Fibroblast of mammary gland (primary cell): ENCODE measurements at regions not wholly inside any gene's neighbourhood (a gene's known extent, or its start where the extent isn't known, plus 50 kb on each side); places are given as distances from the start of the nearest gene placed in this dataset.

Experiments
- DNase-seq: peaks from one replicate; pipeline ENCODE4 v3.0.0-alpha.2; 2010; ENCODE audit warnings: low read depth
- H3K4me3 ChIP-seq: 2 replicates; pipeline ENCODE4 v1.5.1; 2011; ENCODE audit warnings: low read depth, mild to moderate bottlenecking, low read length, moderate library complexity; ENCODE audit not compliant: control insufficient read depth
- CTCF ChIP-seq: conservative IDR thresholded peaks from 2 replicates; pipeline ENCODE4 v1.5.1; 2011; ENCODE audit warnings: low read depth, low read length, inconsistent platforms; ENCODE audit not compliant: control insufficient read depth, insufficient read depth

GRCh38 chr6:19999319-20000191, 162.4 kb downstream of the ID4 start:
- no peak overlapping the region for H3K4me3 ChIP-seq
- peak; percentile 28 for DNase-seq
- no peak for TF ChIP-seq CTCF

GRCh38 chr6:20001286-20001685, 164.1 kb downstream of the ID4 start:
- no peak for TF ChIP-seq CTCF
- H3K4me3 ChIP-seq = no peak overlapping the region
- DNase-seq = no peak

GRCh38 chr6:20006037-20006436, 168.9 kb downstream of the ID4 start:
- DNase-seq = no peak
- TF ChIP-seq CTCF = no peak
- no peak overlapping the region for H3K4me3 ChIP-seq

DNA sequence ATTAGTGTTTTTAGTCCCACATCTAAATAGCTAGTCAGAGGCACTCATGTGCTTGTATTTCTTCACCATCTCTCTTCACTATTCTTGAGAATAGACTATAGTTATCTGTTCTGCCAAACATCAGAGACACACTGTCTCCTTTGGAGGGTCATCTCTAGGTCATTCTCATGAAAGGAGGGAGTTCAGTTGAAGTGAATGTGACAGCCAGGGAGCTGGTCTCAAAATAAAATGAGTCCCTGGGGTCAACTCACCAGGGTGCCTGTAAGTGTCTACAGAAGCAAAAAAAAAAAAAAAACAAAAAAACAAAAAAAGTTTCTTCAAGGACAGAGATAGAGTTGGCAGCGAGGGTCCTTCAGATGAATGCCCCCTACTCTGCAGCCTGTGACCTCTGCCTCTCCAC, 171.0 kb downstream of the ID4 start:
- no peak for TF ChIP-seq CTCF
- no peak for DNase-seq
- no peak overlapping the region for H3K4me3 ChIP-seq

- no peak for DNase-seq
- TF ChIP-seq CTCF = no peak
- no peak overlapping the region for H3K4me3 ChIP-seq
These were observed 176.1 kb downstream of the ID4 start for GRCh38 chr6:20013066-20013861.

DNA sequence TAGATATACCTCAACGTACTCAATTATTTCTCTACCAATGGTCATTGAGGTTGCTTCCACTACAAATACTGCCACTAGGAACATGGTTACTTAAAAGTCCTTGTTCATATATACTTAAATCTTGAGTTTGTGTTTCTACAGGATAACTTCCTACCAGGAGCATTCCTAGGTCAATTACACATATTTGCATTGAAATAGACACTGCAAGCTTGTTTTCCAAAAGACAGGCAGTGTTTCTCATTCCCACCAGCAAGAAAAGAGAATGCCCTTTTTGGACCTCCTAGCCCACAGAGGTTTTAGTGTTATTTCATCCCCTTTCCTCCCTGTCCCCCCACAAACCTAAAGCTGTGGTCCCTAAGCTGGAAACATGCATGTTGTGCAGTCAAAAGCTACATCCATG, 177.3 kb downstream of the ID4 start:
- no peak overlapping the region for H3K4me3 ChIP-seq
- DNase-seq = no peak
- no peak for TF ChIP-seq CTCF
